Smooth muscle cell (in vitro differentiated cells): ENCODE measurements at regions not wholly inside any gene's neighbourhood (a gene's known extent, or its start where the extent isn't known, plus 50 kb on each side); places are given as distances from the start of the nearest gene placed in this dataset.
"Not testable (repeated sequence)": the region's sequence is repeated elsewhere in the genome, so short reads cannot be mapped to it uniquely, and the experiment has no call there.

ENCODE experiments used
- DNase-seq: peaks from one replicate; lab custom pipeline; 2025; ENCODE audit not compliant: unreplicated experiment; lab: John Stamatoyannopoulos, UW
- H2AFZ ChIP-seq: fragments of 200-600 bp; sonication (generic); 2 replicates; pipeline ENCODE4 v1.6.0; 2016; ENCODE audit warnings: antibody characterized with exemption, low read depth, mild to moderate bottlenecking
- H3F3A ChIP-seq: fragments of 200-600 bp; sonication (generic); 2 replicates; pipeline ENCODE4 v1.6.0; 2017; ENCODE audit warnings: antibody characterized with exemption, low read depth
- H3K27ac ChIP-seq: fragments of 200-600 bp; sonication (generic); 2 replicates; pipeline ENCODE4 v1.5.1; 2016; ENCODE audit warnings: low read depth, mild to moderate bottlenecking
- H3K27me3 ChIP-seq: fragments of 200-600 bp; sonication (generic); 2 replicates; pipeline ENCODE4 v1.6.1; 2016; ENCODE audit warnings: low read depth, mild to moderate bottlenecking
- H3K36me3 ChIP-seq: fragments of 200-600 bp; sonication (generic); 2 replicates; pipeline ENCODE4 v1.5.1; 2016; ENCODE audit warnings: low read depth
- H3K4me1 ChIP-seq: fragments of 200-600 bp; sonication (generic); 2 replicates; pipeline ENCODE4 v1.5.1; 2016; ENCODE audit warnings: low read depth
- H3K4me2 ChIP-seq: fragments of 200-600 bp; sonication (generic); 2 replicates; pipeline ENCODE4 v1.6.0; 2016; ENCODE audit warnings: mild to moderate bottlenecking
- H3K4me3 ChIP-seq: fragments of 200-600 bp; sonication (generic); 2 replicates; pipeline ENCODE4 v1.5.1; 2016; ENCODE audit warnings: mild to moderate bottlenecking
- H3K79me2 ChIP-seq: fragments of 200-600 bp; sonication (generic); 2 replicates; pipeline ENCODE4 v1.6.0; 2016; ENCODE audit warnings: low read depth, mild to moderate bottlenecking
- H3K9ac ChIP-seq: fragments of 200-600 bp; sonication (generic); 2 replicates; pipeline ENCODE4 v1.6.0; 2016; ENCODE audit warnings: low read depth
- H3K9me3 ChIP-seq: fragments of 200-600 bp; sonication (generic); replicated peaks from 2 replicates; pipeline ENCODE4 v1.5.1; 2016; ENCODE audit warnings: low read depth
- H4K20me1 ChIP-seq: fragments of 200-600 bp; sonication (generic); 2 replicates; pipeline ENCODE4 v1.6.0; 2016; ENCODE audit warnings: low read depth
- whole genome bisulfite sequencing: methylation state at CpG from one replicate; pipeline ENCODE4 v1.1.7; 2016; ENCODE audit warnings: low lambda C conversion rate; 5-methylcytosine and 5-hydroxymethylcytosine counted together
- TF ChIP-seq, protein P1 (sequence below): fragments of 200-600 bp; sonication (generic); IDR thresholded peaks from 2 replicates; pipeline ENCODE4 v1.5.1; 2017; ENCODE audit warnings: borderline replicate concordance, mild to moderate bottlenecking, antibody characterized with exemption; ENCODE audit not compliant: insufficient read depth, poor library complexity, severe bottlenecking

- H3K27me3 ChIP-seq, result no peaks in the 10 kb centered on the region
- H3F3A ChIP-seq, result no peaks in the 10 kb centered on the region
- no peak for DNase-seq
- no peaks in the 10 kb centered on the region for H3K36me3 ChIP-seq
- 83% methylated on average over 13 of the region's 13 CpGs for WGBS
- H3K4me2 ChIP-seq, result no peak overlapping the region
- no peaks in the 10 kb centered on the region for H4K20me1 ChIP-seq
- TF ChIP-seq, protein P1, sequence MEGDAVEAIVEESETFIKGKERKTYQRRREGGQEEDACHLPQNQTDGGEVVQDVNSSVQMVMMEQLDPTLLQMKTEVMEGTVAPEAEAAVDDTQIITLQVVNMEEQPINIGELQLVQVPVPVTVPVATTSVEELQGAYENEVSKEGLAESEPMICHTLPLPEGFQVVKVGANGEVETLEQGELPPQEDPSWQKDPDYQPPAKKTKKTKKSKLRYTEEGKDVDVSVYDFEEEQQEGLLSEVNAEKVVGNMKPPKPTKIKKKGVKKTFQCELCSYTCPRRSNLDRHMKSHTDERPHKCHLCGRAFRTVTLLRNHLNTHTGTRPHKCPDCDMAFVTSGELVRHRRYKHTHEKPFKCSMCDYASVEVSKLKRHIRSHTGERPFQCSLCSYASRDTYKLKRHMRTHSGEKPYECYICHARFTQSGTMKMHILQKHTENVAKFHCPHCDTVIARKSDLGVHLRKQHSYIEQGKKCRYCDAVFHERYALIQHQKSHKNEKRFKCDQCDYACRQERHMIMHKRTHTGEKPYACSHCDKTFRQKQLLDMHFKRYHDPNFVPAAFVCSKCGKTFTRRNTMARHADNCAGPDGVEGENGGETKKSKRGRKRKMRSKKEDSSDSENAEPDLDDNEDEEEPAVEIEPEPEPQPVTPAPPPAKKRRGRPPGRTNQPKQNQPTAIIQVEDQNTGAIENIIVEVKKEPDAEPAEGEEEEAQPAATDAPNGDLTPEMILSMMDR, result no peak
- no peak overlapping the region for H3K9ac ChIP-seq
- no peak overlapping the region for H2AFZ ChIP-seq
- H3K9me3 ChIP-seq, result no peaks in the 10 kb centered on the region
- no peaks in the 10 kb centered on the region for H3K79me2 ChIP-seq
- no peak overlapping the region for H3K4me3 ChIP-seq
- no peak overlapping the region for H3K27ac ChIP-seq
- no peaks in the 10 kb centered on the region for H3K4me1 ChIP-seq
Observed at GRCh38 chr9:135384226-135384625, 95.4 kb upstream of the PPP1R26 start.

DNA sequence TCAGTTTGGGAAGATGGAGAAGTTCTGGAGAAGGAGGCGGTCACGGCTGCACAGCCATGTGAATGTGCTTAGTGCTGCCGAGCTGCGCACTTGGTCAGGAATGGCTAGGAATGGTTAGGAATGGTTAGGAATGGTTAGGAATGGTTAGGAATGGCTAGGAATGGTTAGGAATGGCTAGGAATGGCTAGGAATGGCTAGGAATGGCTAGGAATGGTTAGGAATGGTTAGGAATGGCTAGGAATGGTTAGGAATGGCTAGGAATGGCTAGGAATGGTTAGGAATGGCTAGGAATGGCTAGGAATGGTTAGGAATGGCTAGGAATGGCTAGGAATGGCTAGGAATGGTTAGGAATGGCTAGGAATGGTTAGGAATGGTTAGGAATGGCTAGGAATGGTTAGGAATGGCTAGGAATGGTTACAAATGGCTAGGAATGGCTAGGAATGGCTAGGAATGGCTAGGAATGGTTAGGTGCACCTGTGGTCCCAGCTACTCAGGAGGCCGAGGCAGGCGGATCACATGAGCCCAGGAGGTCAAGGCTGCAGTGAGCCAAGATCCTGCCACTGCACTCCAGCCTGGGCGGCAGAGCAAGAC is 94.7 kb upstream of the PPP1R26 start:
- not testable (repeated sequence) for H3F3A ChIP-seq, DNase-seq, H3K4me1 ChIP-seq, H3K9me3 ChIP-seq, H3K79me2 ChIP-seq, H3K4me2 ChIP-seq, H3K4me3 ChIP-seq, H2AFZ ChIP-seq, H3K27me3 ChIP-seq, H4K20me1 ChIP-seq, H3K27ac ChIP-seq, H3K36me3 ChIP-seq, H3K9ac ChIP-seq
- WGBS, result 81% methylated on average over 7 of the region's 7 CpGs

DNA sequence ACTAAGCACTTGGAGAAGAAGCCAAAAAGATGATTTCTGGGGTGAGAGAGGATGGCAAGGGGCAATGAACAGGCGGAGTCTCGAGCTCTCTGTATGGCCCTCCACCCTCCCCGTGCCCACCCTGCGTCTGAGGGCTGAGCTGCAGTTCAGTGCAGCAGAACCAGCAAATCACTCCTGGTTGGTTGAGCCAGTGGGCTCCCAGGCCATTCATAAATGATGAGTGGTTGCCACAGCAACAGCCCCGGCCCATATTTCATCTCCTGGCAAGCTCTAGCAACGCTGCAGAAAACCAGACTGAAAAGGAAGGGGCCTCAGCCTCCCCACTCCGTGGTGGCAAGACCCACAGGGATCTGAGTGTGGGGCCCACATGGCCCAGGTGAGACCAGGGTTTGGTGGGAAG is 93.8 kb upstream of the PPP1R26 start:
- no peaks in the 10 kb centered on the region for H3K4me1 ChIP-seq
- no peak overlapping the region for H3K27ac ChIP-seq
- H3K36me3 ChIP-seq, result no peaks in the 10 kb centered on the region
- no peak overlapping the region for H3K4me3 ChIP-seq
- DNase-seq, result no peak
- no peaks in the 10 kb centered on the region for H3K79me2 ChIP-seq
- H2AFZ ChIP-seq, result no peak overlapping the region
- TF ChIP-seq, protein P1, result no peak
- WGBS, result 90% methylated on average over 7 of the region's 7 CpGs
- H4K20me1 ChIP-seq, result no peaks in the 10 kb centered on the region
- H3K4me2 ChIP-seq, result no peak overlapping the region
- H3K9me3 ChIP-seq, result no peaks in the 10 kb centered on the region
- no peaks in the 10 kb centered on the region for H3K27me3 ChIP-seq
- no peak overlapping the region for H3K9ac ChIP-seq
- no peaks in the 10 kb centered on the region for H3F3A ChIP-seq

- Histone ChIP-seq H3K9ac (no peak overlapping the region), H2AFZ (no peak overlapping the region), H3F3A (no peaks in the 10 kb centered on the region), H4K20me1 (no peaks in the 10 kb centered on the region), H3K4me3 (no peak overlapping the region), H3K4me2 (no peak overlapping the region), H3K79me2 (no peaks in the 10 kb centered on the region), H3K9me3 (no peaks in the 10 kb centered on the region), H3K4me1 (no peaks in the 10 kb centered on the region), H3K27ac (no peak overlapping the region), H3K27me3 (no peaks in the 10 kb centered on the region), H3K36me3 (no peaks in the 10 kb centered on the region)
- no peak for DNase-seq
- TF ChIP-seq, protein P1, result no peak
- WGBS, result 80% methylated on average over 8 of the region's 8 CpGs
Observed at GRCh38 chr9:135387976-135388375, 91.6 kb upstream of the PPP1R26 start.
